ENCODE measurements at regions not wholly inside any gene's neighbourhood (a gene's known extent, or its start where the extent isn't known, plus 50 kb on each side); places are given as distances from the start of the nearest gene placed in this dataset.

DNA sequence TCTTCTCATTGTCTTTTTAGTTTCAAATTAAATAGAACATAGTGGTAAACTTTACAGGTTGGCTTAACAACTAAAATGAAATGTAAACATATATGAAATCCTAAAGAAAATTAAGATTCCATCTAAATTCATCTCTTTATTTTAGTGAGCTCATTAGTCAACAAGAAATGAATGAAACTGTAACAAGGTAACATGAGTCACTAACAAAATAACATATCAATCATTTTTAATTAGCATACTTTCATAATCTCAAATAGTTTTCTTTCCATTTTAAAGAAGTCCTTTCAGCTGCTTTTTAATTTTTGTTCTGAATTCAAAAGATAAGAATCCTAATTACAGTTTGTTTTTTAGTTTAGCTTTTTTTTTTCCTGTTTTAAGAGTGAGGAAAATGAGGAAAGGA is 688.6 kb upstream of the TENM4 start:
- H3K4me3 ChIP-seq (ENCODE audit: low read depth, low read length) = no peak overlapping the region
- H3K36me3 ChIP-seq (ENCODE audit: control insufficient read depth, insufficient read depth, low read length) = no peaks in the 10 kb centered on the region
- DNase-seq (ENCODE audit: low read depth) (peak; percentile 13), FAIRE-seq (no peak)
- peaks cover under 1% of the 10 kb centered on the region for H3K27me3 ChIP-seq (ENCODE audit: control insufficient read depth, insufficient read depth, low read length)
- TF ChIP-seq, protein P1, sequence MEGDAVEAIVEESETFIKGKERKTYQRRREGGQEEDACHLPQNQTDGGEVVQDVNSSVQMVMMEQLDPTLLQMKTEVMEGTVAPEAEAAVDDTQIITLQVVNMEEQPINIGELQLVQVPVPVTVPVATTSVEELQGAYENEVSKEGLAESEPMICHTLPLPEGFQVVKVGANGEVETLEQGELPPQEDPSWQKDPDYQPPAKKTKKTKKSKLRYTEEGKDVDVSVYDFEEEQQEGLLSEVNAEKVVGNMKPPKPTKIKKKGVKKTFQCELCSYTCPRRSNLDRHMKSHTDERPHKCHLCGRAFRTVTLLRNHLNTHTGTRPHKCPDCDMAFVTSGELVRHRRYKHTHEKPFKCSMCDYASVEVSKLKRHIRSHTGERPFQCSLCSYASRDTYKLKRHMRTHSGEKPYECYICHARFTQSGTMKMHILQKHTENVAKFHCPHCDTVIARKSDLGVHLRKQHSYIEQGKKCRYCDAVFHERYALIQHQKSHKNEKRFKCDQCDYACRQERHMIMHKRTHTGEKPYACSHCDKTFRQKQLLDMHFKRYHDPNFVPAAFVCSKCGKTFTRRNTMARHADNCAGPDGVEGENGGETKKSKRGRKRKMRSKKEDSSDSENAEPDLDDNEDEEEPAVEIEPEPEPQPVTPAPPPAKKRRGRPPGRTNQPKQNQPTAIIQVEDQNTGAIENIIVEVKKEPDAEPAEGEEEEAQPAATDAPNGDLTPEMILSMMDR (IDR thresholded peaks at IDR 0.05; ENCODE audit: insufficient read depth, low read length, severe bottlenecking) = no peak

DNA sequence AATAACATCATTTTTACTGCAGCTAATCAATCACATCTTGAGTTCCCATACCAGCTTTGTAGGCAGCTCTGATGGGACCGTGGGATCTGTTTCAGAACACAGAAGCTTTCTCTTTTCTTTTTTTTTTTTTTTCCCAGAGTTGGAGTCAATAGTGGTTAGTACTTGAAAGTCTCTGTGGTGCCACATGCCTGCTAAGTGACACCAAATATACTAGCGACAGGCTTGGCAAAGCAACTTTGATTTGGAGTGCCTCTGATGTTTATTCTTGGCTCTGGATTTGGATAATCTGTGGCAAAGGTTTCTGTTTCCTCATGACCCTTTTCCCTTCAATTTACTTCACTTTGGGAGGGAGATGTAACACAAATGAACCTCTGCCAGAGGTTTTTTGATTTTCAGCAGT is 681.4 kb upstream of the TENM4 start:
- DNase-seq (ENCODE audit: low read depth) (no peak), FAIRE-seq (no peak)
- H3K4me3 ChIP-seq (ENCODE audit: low read depth, low read length) = no peak overlapping the region
- TF ChIP-seq, protein P1 (IDR thresholded peaks at IDR 0.05; ENCODE audit: insufficient read depth, low read length, severe bottlenecking) = no peak
- peaks cover 3% of the 10 kb centered on the region for H3K27me3 ChIP-seq (ENCODE audit: control insufficient read depth, insufficient read depth, low read length)
- no peaks in the 10 kb centered on the region for H3K36me3 ChIP-seq (ENCODE audit: control insufficient read depth, insufficient read depth, low read length)

DNA sequence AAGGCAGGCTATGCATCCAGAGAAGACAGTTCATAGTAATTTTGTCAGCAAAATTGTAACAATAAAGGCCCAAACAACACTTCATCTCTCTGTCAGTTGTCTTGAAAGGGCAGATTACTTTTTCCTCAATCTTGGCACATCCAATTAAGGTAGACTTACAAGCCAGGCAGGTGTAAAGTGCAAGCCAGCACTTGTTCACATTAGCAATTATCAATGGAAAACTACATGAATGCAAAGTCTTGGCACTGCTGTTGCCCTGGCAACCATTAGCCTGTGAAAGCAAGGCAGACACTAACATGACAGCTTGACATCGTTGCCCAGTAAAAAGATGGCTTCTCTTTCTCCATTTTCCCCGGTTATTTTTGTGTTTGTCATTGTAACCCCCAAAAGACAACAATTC is 677.2 kb upstream of the TENM4 start:
- DNase-seq (ENCODE audit: low read depth) (peak; percentile 58), FAIRE-seq (no peak)
- TF ChIP-seq, protein P1 (IDR thresholded peaks at IDR 0.05; ENCODE audit: insufficient read depth, low read length, severe bottlenecking) = no peak
- H3K4me3 ChIP-seq (ENCODE audit: low read depth, low read length) = no peak overlapping the region
- H3K27me3 ChIP-seq (ENCODE audit: control insufficient read depth, insufficient read depth, low read length) = no peaks in the 10 kb centered on the region
- no peaks in the 10 kb centered on the region for H3K36me3 ChIP-seq (ENCODE audit: control insufficient read depth, insufficient read depth, low read length)

DNA sequence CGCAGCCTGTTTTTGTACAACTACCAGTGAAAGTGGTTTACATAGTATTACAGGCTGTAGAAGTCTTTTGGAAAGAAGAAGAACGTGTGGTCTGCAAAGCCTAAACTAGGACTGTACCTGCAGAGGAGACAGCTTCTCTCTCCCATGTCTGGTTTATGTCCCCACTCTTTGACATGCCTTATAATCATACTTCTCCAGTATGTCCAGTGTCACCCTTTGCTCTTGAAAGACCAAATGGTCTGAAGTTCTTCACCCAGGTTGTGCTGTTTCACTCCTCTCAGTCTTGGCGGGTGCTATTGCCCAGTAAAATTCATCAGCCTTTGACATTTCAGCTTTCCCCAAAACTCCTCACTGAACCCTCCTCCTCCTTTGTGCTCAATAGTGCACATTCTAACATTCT is 676.0 kb upstream of the TENM4 start:
- H3K36me3 ChIP-seq (ENCODE audit: control insufficient read depth, insufficient read depth, low read length) = no peaks in the 10 kb centered on the region
- no peak for FAIRE-seq
- no peak overlapping the region for H3K4me3 ChIP-seq (ENCODE audit: low read depth, low read length)
- DNase-seq (ENCODE audit: low read depth) = no peak
- TF ChIP-seq, protein P1 (IDR thresholded peaks at IDR 0.05; ENCODE audit: insufficient read depth, low read length, severe bottlenecking) = no peak
- H3K27me3 ChIP-seq (ENCODE audit: control insufficient read depth, insufficient read depth, low read length) = no peaks in the 10 kb centered on the region

DNA sequence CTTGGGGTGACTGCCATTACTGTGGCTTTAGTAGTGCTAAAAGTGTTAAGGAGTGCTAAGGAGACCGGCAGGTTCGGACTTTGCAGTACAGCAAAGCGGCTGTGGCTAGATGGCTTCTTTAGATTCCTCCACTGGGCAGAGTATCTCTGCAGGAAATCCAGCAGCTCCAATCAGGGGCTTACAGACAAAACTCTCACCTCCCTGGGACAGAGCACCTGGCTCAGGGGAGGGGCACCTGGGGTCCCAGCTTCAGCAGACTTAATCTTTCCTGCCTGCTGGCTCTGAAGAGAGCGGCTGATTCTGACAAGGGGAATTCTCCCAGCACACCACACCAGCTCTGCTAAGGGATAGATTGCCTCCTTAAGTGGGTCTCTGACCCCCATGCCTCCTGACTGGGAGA is 668.8 kb upstream of the TENM4 start:
- Histone ChIP-seq H3K36me3 (ENCODE audit: control insufficient read depth, insufficient read depth, low read length) (no peaks in the 10 kb centered on the region), H3K27me3 (ENCODE audit: control insufficient read depth, insufficient read depth, low read length) (no peaks in the 10 kb centered on the region), H3K4me3 (ENCODE audit: low read depth, low read length) (no peak overlapping the region)
- FAIRE-seq (no peak), DNase-seq (ENCODE audit: low read depth) (no peak)
- TF ChIP-seq, protein P1 (IDR thresholded peaks at IDR 0.05; ENCODE audit: insufficient read depth, low read length, severe bottlenecking) = no peak

DNA sequence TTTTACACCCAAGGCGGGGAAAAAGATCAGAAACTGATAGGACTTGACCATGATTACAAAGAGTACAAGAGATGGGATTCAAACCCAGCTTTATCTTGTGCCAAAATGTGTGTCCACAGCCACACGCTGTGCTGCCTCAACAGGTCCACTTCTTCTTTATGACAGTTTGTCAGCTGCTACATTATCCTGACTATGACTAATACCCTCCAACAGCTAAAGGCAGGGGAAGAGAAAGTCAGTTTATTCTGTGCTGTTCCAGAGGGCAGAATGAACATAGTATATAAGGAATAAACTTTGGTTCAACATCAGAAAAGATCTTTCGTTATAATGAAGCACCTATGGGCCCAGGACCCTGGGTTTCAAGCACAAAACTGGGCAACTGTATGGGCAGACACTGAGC is 668.2 kb upstream of the TENM4 start:
- no peak for FAIRE-seq
- TF ChIP-seq, protein P1 (IDR thresholded peaks at IDR 0.05; ENCODE audit: insufficient read depth, low read length, severe bottlenecking) = no peak
- no peaks in the 10 kb centered on the region for H3K27me3 ChIP-seq (ENCODE audit: control insufficient read depth, insufficient read depth, low read length)
- H3K4me3 ChIP-seq (ENCODE audit: low read depth, low read length) = no peak overlapping the region
- DNase-seq (ENCODE audit: low read depth) = peak; percentile 40
- no peaks in the 10 kb centered on the region for H3K36me3 ChIP-seq (ENCODE audit: control insufficient read depth, insufficient read depth, low read length)
